Stimulated activated CD8-positive, alpha-beta memory T cell treated with anti-CD3 and anti-CD28 coated beads, Interleukin-7, amount 100 ng/mL, for 1 hour (primary cell): ENCODE measurements at regions not wholly inside any gene's neighbourhood (a gene's known extent, or its start where the extent isn't known, plus 50 kb on each side); places are given as distances from the start of the nearest gene placed in this dataset.
"Not testable (repeated sequence)": the region's sequence is repeated elsewhere in the genome, so short reads cannot be mapped to it uniquely, and the experiment has no call there.

ENCODE experiments used
- DNase-seq, 2 donors: peaks; one replicate each; pipeline ENCODE4 v3.0.0-alpha.2; 2020; ENCODE audit warnings: low read depth in 2 of 2

GRCh38 chr1:30458730-30459485, 264.5 kb downstream of the MATN1 start:
- DNase-seq = not testable (repeated sequence)

GRCh38 chr1:30452925-30453324, 270.5 kb downstream of the MATN1 start:
- no peak for DNase-seq

- DNase-seq = no peak
Measured at GRCh38 chr1:30452170-30452569, 271.2 kb downstream of the MATN1 start.

GRCh38 chr1:30451532-30452125, 271.8 kb downstream of the MATN1 start:
- DNase-seq = no peak

GRCh38 chr1:30450818-30451233, 272.6 kb downstream of the MATN1 start:
- DNase-seq = no peak

GRCh38 chr1:30450148-30450817, 273.1 kb downstream of the MATN1 start:
- no peak for DNase-seq

DNA sequence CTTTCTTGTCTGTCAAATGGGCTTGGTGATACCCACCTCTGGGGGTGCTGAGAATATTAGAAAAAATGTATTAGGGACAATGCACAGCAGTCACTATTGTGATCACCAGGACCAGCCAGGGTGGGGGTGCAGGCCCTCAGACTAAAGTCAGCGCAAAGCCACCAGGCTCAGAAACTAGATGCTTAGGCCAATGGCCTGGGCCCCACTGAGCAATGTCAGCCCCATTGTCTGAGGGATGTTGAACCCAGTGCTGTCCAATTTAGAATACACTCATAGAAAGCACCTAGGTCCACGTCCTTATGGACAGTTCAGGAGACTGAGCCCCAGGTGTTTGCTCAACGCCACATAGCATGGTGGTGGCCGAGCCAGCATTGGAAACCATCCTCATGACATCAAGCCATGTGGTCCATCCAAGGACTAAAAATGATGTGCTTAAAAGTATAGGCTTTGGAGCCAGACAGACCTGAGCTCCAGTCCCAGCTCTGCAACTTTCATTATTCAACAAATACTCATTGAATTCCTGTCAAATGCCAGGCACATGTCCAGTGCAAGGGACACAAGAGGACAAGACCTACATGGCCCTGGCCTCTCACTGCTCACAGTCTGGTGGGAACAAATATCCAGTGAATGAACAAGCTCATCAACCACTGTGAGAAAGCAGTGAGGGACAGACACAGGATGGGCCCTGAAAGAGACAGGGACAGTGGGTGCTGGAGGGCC, 273.8 kb downstream of the MATN1 start:
- DNase-seq = no peak

DNA sequence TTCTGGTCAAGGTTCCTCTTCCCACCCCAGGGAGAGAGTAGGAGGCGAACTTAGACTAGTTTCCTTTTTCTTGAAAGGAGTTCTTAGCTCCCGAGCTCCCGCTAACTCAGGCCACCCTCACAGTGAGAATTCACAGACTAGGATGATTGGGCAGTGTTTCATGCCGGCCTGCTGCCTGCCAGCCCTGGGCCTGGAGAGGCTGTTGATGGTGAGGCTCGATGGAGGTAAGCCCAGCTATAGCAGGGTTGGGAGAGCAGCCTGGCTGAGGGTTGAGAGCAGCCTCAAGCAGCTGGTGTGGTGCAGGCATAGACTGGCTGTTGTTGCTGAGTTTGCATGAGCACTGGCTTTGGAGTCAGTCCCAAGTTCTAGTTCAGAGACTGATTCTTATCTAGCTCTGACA, 274.4 kb downstream of the MATN1 start:
- no peak for DNase-seq

DNA sequence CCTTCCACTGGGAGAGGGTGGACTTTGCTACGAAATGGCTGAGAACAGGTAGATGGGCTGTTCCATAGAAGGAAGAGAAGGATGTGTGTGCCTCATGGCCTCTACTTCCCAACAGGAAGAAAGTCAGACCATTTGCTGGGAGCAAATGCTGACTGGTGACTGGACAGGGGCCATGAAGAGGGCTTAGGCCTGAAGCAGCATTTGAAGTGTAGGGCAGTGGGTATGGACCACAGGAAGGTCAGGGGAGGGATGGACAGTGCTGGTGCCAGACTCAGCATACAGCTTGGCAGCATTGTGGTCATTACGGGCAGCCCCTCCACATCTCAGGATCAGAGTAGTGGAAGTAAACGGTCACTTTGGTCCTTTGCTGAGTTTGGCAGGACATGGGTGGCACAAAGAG, 275.7 kb downstream of the MATN1 start:
- no peak for DNase-seq

GRCh38 chr1:30447080-30447479, 276.3 kb downstream of the MATN1 start:
- no peak for DNase-seq

GRCh38 chr1:30446508-30446907, 276.9 kb downstream of the MATN1 start:
- DNase-seq = no peak

DNA sequence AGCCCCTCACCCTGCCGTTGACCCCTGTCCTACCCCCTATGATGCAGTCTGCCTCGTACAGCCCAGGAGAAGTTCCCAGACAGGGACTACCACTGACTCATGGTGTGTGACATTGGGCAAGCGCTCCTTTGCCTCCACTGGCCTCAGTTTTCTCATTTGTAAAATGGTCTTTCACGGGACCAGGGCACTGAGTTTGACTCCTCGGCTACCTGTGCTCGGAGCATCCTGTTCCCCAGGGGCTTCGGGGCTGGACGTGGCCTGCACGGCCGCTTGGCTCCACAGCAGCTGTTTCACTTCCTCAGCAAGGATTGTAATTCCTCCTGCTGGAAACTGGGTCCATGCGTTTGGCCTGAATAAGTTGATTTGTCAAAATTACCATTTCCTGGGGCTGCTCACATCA, 277.3 kb downstream of the MATN1 start:
- DNase-seq = no peak

DNA sequence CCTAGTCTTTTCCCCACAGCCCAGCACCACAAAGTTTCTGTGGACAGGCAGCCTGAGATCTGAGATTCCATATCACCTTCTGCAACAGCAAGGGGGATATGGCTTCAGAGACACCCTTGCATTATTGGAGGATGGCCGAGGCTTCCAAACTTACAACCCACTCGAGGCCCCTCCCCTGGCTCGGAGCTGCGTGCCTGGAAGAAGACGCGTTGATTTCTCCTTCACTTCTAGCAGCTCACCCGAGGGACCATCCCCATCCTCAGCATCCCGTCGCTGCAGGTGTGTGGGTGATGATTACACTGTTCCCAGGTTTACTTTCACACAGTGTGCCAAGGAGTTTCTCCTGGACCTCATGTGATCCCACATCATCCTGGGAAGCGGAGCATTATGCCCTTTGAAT, 277.9 kb downstream of the MATN1 start:
- no peak for DNase-seq

GRCh38 chr1:30444850-30445249, 278.5 kb downstream of the MATN1 start:
- DNase-seq = no peak

- DNase-seq = no peak
Measured at GRCh38 chr1:30444401-30444800, 279.0 kb downstream of the MATN1 start.

DNA sequence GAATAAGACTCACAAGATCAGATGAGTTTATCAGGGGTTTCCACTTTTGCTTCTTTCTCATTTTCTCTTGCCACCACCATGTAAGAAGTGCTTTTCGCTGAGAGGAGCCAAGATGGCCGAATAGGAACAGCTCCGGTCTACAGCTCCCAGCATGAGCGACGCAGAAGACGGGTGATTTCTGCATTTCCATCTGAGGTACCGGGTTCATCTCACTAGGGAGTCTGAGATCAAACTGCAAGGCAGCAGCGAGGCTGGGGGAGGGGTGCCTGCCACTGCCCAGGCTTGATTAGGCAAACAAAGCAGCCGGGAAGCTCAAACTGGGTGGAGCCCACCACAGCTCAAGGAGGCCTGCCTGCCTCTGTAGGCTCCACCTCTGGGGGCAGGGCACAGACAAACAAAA, 285.1 kb downstream of the MATN1 start:
- DNase-seq = not testable (repeated sequence)

DNA sequence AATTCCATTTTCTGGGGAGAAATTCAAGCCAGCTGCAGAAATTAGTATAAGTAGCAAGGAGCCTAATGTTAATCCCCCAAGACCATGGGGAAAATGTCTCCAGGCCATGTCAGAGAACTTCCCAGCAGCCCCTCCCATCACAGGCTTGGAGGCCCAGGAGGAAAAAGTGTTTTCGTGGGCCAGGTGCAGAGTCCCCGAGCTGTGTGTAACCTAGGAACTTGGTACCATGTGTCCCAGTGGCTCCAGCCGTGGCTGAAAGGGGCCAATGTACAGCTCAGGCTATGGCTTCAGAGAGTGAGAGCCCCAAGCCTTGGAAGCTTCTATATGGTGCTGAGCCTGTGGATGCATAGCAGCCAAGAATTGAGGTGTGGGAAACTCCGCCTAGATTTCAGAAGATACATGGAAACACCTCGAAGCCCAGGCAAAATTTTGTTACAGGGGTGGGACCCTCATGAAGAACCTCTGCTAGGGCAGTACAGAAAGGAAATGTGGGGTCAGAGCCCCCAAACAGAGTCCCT, 286.3 kb downstream of the MATN1 start:
- no peak for DNase-seq

GRCh38 chr1:30427545-30427944, 295.8 kb downstream of the MATN1 start:
- DNase-seq = no peak

DNA sequence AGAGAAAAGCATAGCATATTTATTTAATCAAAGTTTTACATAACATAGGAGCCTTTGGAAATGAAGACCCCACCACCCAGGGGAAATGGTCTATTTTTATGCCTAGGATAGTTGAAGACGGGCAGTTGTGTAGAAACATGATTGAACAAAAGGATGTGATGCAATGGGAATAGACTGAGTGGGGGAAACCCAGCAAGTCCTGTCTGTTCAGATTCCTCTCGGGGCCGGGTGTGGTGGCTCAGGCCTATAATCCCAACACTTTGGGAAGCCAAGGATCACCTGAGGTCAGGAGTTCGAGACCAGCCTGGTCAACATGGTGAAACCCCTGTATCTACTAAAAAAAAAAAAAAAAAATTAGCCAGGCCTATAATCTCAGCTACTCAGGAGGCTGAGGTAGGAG, 298.3 kb downstream of the MATN1 start:
- DNase-seq = no peak

GRCh38 chr1:30423570-30423969, 299.8 kb downstream of the MATN1 start:
- no peak for DNase-seq

GRCh38 chr1:30422251-30422650, 301.1 kb downstream of the MATN1 start:
- DNase-seq = no peak

GRCh38 chr1:30420519-30421050, 302.8 kb downstream of the MATN1 start:
- no peak for DNase-seq
